ENCODE measurements at regions not wholly inside any gene's neighbourhood (a gene's known extent, or its start where the extent isn't known, plus 50 kb on each side); places are given as distances from the start of the nearest gene placed in this dataset.

DNA sequence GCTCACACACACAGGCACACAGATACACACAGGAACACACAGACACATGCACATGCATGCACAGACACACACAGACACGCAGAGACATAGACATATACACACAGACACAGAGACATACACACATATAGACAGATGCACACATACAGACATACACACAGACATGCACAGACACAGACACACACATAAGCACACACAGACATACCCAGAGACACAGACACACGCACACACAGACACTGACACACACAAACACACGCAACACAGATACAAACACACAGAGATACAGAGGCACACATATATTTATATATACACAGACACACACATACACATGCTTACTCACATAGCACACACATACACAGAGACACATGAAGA is 158.4 kb downstream of the LY86 start:
- TF ChIP-seq EGR1 (IDR thresholded peaks at IDR 0.05) = no peak

- TF ChIP-seq, protein P1, sequence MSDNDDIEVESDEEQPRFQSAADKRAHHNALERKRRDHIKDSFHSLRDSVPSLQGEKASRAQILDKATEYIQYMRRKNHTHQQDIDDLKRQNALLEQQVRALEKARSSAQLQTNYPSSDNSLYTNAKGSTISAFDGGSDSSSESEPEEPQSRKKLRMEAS (IDR thresholded peaks at IDR 0.05) = no peak
- TF ChIP-seq CREB1 (IDR thresholded peaks at IDR 0.05; ENCODE audit: low read depth) (no peak), TEAD4 (IDR thresholded peaks at IDR 0.05) (no peak), EGR1 (IDR thresholded peaks at IDR 0.05) (no peak), REST (IDR thresholded peaks at IDR 0.05; ENCODE audit: low read depth) (no peak), ZBTB7A (IDR thresholded peaks at IDR 0.05; ENCODE audit: low read depth) (no peak), TCF12 (IDR thresholded peaks at IDR 0.05; ENCODE audit: low read depth) (no peak), YY1 (IDR thresholded peaks at IDR 0.05; ENCODE audit: low read depth) (no peak), CEBPB (IDR thresholded peaks at IDR 0.05) (no peak), FOXM1 (IDR thresholded peaks at IDR 0.05; ENCODE audit: borderline replicate concordance, low read depth) (no peak)
- TF ChIP-seq, protein P2, sequence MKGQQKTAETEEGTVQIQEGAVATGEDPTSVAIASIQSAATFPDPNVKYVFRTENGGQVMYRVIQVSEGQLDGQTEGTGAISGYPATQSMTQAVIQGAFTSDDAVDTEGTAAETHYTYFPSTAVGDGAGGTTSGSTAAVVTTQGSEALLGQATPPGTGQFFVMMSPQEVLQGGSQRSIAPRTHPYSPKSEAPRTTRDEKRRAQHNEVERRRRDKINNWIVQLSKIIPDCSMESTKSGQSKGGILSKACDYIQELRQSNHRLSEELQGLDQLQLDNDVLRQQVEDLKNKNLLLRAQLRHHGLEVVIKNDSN (IDR thresholded peaks at IDR 0.05) = no peak
Measured at GRCh38 chr6:6747371-6747770, 158.9 kb downstream of the LY86 start.

- TF ChIP-seq NFIC (IDR thresholded peaks at IDR 0.05) (no peak), RAD21 (IDR thresholded peaks at IDR 0.05; ENCODE audit: low read depth) (no peak), CREB1 (IDR thresholded peaks at IDR 0.05; ENCODE audit: low read depth) (no peak), REST (IDR thresholded peaks at IDR 0.05; ENCODE audit: low read depth) (no peak), TCF12 (IDR thresholded peaks at IDR 0.05; ENCODE audit: low read depth) (no peak), EGR1 (IDR thresholded peaks at IDR 0.05) (no peak), ZBTB7A (IDR thresholded peaks at IDR 0.05; ENCODE audit: low read depth) (no peak), CEBPB (IDR thresholded peaks at IDR 0.05) (no peak)
- TF ChIP-seq, protein P2 (IDR thresholded peaks at IDR 0.05) = no peak
- TF ChIP-seq, protein P1 (IDR thresholded peaks at IDR 0.05) = no peak
Measured at GRCh38 chr6:6748001-6748400, 159.5 kb downstream of the LY86 start.

- TF ChIP-seq, protein P1 (IDR thresholded peaks at IDR 0.05) = no peak
- TF ChIP-seq TAF1 (IDR thresholded peaks at IDR 0.05; ENCODE audit: low read depth) (no peak), EP300 (IDR thresholded peaks at IDR 0.05; ENCODE audit: borderline replicate concordance) (no peak), EGR1 (IDR thresholded peaks at IDR 0.05) (no peak), CEBPB (IDR thresholded peaks at IDR 0.05) (no peak), ZBTB7A (IDR thresholded peaks at IDR 0.05; ENCODE audit: low read depth) (no peak), YY1 (IDR thresholded peaks at IDR 0.05; ENCODE audit: low read depth) (no peak), CREB1 (IDR thresholded peaks at IDR 0.05; ENCODE audit: low read depth) (no peak), FOXM1 (IDR thresholded peaks at IDR 0.05; ENCODE audit: borderline replicate concordance, low read depth) (no peak), TEAD4 (IDR thresholded peaks at IDR 0.05) (no peak)
- TF ChIP-seq, protein P2 (IDR thresholded peaks at IDR 0.05) = no peak
Measured at GRCh38 chr6:6749702-6750491, 161.4 kb downstream of the LY86 start.

DNA sequence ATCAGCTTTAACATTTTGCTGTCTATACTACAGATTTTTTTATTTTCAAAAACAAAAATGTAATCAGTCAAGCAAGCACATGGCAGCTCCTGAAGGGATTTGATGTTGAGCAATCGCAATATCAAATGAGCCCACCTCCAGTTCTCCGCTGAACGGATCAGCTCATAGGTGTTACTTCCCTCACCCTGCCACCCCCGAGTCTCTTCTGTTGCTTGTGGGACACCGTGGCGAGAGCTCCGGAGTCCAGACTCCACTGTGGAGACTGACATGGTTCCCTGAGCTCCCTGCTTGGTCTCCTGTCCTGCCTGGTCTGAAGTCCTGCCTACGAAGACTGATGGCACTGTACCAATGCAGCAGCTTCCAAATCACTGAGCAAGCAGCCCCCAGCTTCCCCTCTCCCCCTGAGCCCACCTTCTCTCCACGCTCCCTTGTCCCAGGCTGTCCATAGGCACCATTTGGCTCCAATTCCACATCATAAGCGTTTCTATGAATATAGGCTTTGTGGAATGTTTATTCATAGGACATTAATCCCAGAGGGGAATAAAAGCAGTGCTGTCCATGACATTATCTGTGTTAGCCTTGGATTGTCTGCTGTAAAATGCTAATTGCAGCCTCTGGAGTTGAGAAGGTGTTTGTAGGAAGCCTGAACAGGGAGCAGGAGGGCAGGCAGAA is 162.2 kb downstream of the LY86 start:
- TF ChIP-seq CEBPB (IDR thresholded peaks at IDR 0.05) = no peak
- no peak for TF ChIP-seq NFIC (IDR thresholded peaks at IDR 0.05)
- TF ChIP-seq REST (IDR thresholded peaks at IDR 0.05; ENCODE audit: low read depth) = no peak
- no peak for TF ChIP-seq FOXM1 (IDR thresholded peaks at IDR 0.05; ENCODE audit: borderline replicate concordance, low read depth)
- TF ChIP-seq EGR1 (IDR thresholded peaks at IDR 0.05) = no peak

Measured in Ishikawa (cell line).